DMS53 treated with DMSO at 0.1 percent for 48 hours (cell line): ENCODE measurements at regions not wholly inside any gene's neighbourhood (a gene's known extent, or its start where the extent isn't known, plus 50 kb on each side); places are given as distances from the start of the nearest gene placed in this dataset.

Experiments
- DNase-seq: peaks from one replicate; lab custom pipeline; 2025; ENCODE audit not compliant: unreplicated experiment; lab: John Stamatoyannopoulos, UW

- no peak for DNase-seq
These were observed 800.9 kb downstream of the CDH9 start for GRCh38 chr5:26237489-26237888.

- DNase-seq = no peak
These were observed 801.5 kb downstream of the CDH9 start for GRCh38 chr5:26236936-26237335.

- no peak for DNase-seq
These were observed 805.7 kb downstream of the CDH9 start for GRCh38 chr5:26232706-26233105.

GRCh38 chr5:26231316-26231715 is 807.1 kb downstream of the CDH9 start:
- no peak for DNase-seq

- DNase-seq = no peak
These were observed 808.5 kb downstream of the CDH9 start for GRCh38 chr5:26229848-26230247.

GRCh38 chr5:26227245-26227644 is 811.1 kb downstream of the CDH9 start:
- no peak for DNase-seq

GRCh38 chr5:26205121-26205520 is 833.3 kb downstream of the CDH9 start:
- no peak for DNase-seq

- no peak for DNase-seq
These were observed 844.8 kb downstream of the CDH9 start for GRCh38 chr5:26193626-26194025.

GRCh38 chr5:26192486-26192885 is 845.9 kb downstream of the CDH9 start:
- DNase-seq = peak; percentile 49

GRCh38 chr5:26181582-26181981 is 856.8 kb downstream of the CDH9 start:
- no peak for DNase-seq

GRCh38 chr5:26148569-26149107 is 889.7 kb downstream of the CDH9 start:
- no peak for DNase-seq

GRCh38 chr5:26143259-26143658 is 895.1 kb downstream of the CDH9 start:
- DNase-seq = no peak

- DNase-seq = no peak
These were observed 917.0 kb downstream of the CDH9 start for GRCh38 chr5:26121338-26121737.

GRCh38 chr5:26104175-26104574 is 934.2 kb downstream of the CDH9 start:
- no peak for DNase-seq

- no peak for DNase-seq
These were observed 978.2 kb downstream of the CDH9 start for GRCh38 chr5:26060212-26060611.

- no peak for DNase-seq
These were observed 983.8 kb downstream of the CDH9 start for GRCh38 chr5:26054594-26054993.

- DNase-seq = no peak
These were observed 1003.6 kb downstream of the CDH9 start for GRCh38 chr5:26034813-26035212.

- DNase-seq = no peak
These were observed 1006.9 kb downstream of the CDH9 start for GRCh38 chr5:26031481-26031880.

GRCh38 chr5:26026044-26026443 is 1012.3 kb downstream of the CDH9 start:
- DNase-seq = no peak

- DNase-seq = no peak
These were observed 1013.6 kb downstream of the CDH9 start for GRCh38 chr5:26024774-26025173.

GRCh38 chr5:26023361-26023760 is 1015.0 kb downstream of the CDH9 start:
- DNase-seq = no peak

GRCh38 chr5:26014206-26014605 is 1024.2 kb downstream of the CDH9 start:
- no peak for DNase-seq

- no peak for DNase-seq
These were observed 1026.3 kb downstream of the CDH9 start for GRCh38 chr5:26012078-26012477.

GRCh38 chr5:26009742-26010141 is 1028.6 kb downstream of the CDH9 start:
- no peak for DNase-seq
